ENCODE measurements at regions not wholly inside any gene's neighbourhood (a gene's known extent, or its start where the extent isn't known, plus 50 kb on each side); places are given as distances from the start of the nearest gene placed in this dataset.
"Not testable (repeated sequence)": the region's sequence is repeated elsewhere in the genome, so short reads cannot be mapped to it uniquely, and the experiment has no call there.

GRCh38 chr12:9412459-9412858 is 195.3 kb downstream of the KLRB1 start:
- not testable (repeated sequence) for DNase-seq (ENCODE audit: low read depth, low spot score)

DNA sequence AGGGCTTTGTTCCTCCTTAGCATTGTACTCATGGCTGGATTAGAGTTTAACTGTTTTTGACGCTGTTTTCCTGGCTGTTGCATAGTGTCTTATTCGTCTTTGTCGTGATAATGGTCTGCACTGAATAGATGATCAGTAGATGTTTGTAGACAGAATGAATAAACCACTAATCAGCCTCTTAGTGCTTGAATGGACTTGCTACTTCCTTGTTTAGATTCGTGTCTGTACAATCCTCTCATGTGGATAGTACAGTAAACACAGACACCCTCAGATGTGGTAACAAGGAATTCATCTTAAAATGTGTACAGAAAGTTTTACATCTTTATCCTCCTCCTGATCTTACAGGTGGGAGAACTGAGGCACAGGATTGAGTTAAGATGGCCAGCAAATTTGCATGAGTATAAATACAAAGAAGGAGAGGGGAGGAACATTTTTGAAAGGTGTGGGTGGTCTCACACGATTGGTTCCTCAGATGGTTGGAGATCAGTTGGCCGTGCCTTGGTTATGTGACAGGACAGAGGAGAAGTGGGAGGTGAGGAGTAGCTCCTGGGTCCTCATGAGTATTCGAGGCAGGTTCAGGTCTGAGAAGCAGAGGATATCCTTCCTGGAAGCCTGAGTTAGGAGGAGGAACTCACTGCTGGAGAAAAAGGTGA is 196.0 kb downstream of the KLRB1 start:
- DNase-seq (ENCODE audit: low read depth, low spot score), result peak; percentile 23

GRCh38 chr12:9407425-9407748 is 199.2 kb upstream of the PZP start:
- not testable (repeated sequence) for DNase-seq (ENCODE audit: low read depth, low spot score)

DNA sequence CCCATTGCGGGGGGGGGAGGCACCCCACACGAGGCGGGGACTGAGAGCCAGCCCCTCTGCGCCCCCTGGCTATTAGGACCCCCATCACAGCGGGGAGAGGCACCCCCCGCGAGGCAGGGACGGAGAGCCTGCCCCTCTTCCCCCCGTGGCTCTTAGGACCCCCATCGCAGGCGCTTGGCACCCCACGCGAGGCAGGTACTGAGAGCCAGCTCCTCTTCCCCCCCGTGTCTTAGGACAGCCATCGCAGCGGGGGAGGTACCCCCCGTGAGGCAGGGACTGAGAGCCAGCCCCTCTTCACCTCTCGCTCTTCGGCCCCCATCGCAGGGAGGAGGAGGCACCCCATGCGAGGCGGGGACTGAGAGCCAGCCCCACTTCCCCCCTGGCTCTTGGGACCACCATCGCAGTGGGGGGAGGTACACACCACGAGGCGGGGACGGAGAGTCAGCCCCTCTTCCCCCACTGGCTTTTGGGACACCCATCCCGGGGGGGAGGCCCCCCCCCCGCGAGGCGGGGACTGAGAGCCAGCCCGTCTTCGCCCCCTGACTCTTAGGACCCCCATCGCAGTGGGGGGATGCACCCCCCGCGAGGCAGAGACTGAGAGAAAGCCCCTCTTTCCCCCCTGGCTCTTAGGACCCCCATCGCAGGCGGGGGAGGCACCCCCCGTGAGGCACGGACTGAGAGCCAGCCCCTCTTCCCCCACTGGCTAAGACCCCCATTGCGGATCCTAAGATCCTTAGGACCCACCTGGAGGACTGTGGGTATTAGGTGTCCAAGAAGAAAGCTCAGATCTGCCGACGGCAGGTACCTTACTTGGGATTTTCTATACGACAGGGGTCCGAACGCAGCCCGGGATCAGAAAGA is 198.6 kb upstream of the PZP start:
- DNase-seq (ENCODE audit: low read depth, low spot score), result no peak

GRCh38 chr12:9405886-9406563 is 197.8 kb upstream of the PZP start:
- no peak for DNase-seq (ENCODE audit: low read depth, low spot score)

- DNase-seq (ENCODE audit: low read depth, low spot score), result no peak
Observed at GRCh38 chr12:9404469-9405260, 196.5 kb upstream of the PZP start.

GRCh38 chr12:9404031-9404430 is 195.8 kb upstream of the PZP start:
- DNase-seq (ENCODE audit: low read depth, low spot score), result no peak

DNA sequence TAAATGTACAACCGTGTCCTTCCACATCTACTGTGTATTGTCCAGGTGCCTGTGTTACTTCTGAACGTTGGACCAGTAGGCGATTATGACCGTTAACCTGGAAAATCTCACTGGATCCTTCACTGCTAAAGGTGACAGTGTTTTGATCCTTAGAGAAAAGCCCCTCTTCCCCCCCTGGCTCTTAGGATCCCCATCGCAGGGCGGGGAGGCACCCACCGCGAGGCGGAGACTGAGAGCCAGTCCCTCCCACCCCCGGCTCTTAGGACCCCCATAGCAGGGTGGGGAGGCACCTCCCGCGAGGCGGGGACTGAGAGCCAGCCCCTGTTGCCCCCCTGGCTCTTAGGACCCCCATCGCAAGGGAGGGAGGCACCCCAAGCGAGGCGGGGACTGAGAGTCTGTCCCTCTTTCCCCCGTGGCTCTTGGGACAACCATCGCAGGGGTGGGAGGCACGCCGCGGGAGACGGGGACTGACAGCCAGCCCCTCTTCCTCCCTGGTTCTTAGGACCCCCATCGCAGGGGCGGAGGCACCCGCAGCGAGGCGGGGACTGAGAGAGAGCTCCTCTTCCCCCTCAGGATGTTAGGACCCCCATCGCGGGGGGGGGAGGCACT is 194.3 kb upstream of the PZP start:
- not testable (repeated sequence) for DNase-seq (ENCODE audit: low read depth, low spot score)

- not testable (repeated sequence) for DNase-seq (ENCODE audit: low read depth, low spot score)
Observed at GRCh38 chr12:9396367-9396766, 188.2 kb upstream of the PZP start.

- not testable (repeated sequence) for DNase-seq (ENCODE audit: low read depth, low spot score)
Observed at GRCh38 chr12:9395220-9395619, 187.0 kb upstream of the PZP start.

GRCh38 chr12:9392842-9393241 is 184.6 kb upstream of the PZP start:
- no peak for DNase-seq (ENCODE audit: low read depth, low spot score)

GRCh38 chr12:9391815-9392214 is 183.6 kb upstream of the PZP start:
- no peak for DNase-seq (ENCODE audit: low read depth, low spot score)

DNA sequence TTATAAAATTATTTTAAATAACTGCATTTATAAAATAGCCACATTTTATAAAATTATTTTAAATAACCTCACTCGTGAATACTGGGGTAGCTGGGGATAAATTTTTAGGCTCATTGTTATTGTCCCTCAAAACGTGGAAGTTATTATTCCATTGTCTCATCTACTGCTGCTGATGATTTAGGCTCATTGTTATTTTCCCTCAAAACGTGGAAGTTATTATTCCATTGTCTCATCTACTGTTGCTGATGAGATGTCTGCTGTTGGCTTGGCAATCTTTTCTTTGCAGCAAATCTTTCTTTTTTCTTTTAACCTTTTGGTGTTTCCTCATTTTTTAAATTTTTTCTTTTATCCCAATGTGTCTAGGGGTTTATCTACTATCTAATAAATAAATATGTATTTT is 182.6 kb upstream of the PZP start:
- DNase-seq (ENCODE audit: low read depth, low spot score), result no peak

DNA sequence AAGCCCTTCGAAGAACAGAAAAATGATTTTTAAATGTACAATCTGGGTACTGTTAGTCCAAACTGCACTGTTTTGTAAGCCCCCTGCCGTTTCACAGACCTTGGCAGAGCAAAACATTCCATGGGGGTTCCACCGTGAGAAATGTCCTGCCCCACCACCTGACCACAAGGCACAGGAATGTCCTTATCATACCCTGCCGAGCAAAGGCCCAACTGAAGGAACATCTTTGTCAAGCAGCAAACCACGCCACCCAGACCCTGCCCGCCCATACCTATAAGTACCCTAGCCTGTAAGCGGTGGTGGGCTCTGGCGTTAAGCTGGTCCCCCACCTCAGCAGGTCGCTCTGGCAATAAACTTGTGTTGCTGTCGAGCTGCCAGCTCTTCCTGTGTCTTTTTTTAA is 181.6 kb upstream of the PZP start:
- DNase-seq (ENCODE audit: low read depth, low spot score), result peak; percentile 63

- DNase-seq (ENCODE audit: low read depth, low spot score), result no peak
Observed at GRCh38 chr12:9388379-9388778, 180.2 kb upstream of the PZP start.

- DNase-seq (ENCODE audit: low read depth, low spot score), result no peak
Observed at GRCh38 chr12:9387450-9387849, 179.3 kb upstream of the PZP start.

DNA sequence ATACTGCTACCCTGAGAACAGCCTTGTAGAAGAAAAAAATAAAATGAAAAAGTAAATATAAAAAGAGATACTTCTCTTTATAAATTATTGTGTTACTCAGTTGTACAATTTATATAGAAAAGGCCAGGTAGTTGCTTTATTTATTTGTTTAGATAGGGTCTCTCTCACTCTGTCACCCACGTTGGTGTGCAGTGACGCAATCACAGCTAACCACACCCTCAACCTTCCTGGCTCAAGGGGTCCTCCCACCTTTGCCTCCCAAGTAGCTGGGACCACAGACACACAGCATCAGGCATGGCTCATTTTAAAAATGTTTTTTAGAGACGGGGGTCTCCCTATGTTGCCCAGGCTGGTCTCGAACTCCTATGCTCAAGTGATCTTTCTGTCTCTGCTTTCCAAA is 175.4 kb upstream of the PZP start:
- DNase-seq (ENCODE audit: low read depth, low spot score), result no peak

- no peak for DNase-seq (ENCODE audit: low read depth, low spot score)
Observed at GRCh38 chr12:9381619-9382018, 173.4 kb upstream of the PZP start.

- no peak for DNase-seq (ENCODE audit: low read depth, low spot score)
Observed at GRCh38 chr12:9380650-9381049, 172.5 kb upstream of the PZP start.

DNA sequence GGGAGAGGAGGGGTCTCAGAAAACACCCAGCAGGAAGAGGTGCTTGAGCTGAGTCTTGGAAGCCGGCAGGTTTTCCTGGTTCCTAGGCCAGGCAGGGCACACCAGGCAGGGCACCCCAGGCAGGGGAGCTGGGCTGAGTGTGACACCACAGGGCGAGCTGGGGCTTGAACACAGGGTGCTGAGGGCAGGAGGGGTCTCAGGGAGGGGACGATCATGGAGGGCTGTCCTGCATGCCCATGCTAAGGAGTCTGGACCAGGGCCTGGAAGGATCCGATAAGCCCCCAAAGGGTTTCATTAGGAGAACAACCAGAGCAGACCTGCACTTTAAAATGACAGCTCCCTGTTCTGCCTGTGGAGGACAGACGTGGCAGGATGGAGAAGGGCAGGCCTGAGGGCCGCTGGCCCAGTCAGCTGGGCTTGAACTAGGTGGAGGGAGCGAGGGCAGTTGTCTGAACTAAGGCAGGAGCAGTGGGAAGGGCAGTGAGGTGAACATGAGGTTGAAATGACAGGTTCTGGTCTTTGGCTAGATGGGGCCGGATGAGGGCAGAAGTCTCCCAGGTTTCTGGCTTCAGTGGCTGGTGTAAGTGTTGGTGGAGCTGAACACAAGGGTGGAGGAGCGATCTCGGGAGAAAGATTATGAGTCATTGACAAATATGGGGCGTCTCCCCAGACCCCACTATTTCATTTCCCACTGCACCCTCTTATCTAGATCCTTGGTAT is 171.0 kb upstream of the PZP start:
- DNase-seq (ENCODE audit: low read depth, low spot score), result no peak

DNA sequence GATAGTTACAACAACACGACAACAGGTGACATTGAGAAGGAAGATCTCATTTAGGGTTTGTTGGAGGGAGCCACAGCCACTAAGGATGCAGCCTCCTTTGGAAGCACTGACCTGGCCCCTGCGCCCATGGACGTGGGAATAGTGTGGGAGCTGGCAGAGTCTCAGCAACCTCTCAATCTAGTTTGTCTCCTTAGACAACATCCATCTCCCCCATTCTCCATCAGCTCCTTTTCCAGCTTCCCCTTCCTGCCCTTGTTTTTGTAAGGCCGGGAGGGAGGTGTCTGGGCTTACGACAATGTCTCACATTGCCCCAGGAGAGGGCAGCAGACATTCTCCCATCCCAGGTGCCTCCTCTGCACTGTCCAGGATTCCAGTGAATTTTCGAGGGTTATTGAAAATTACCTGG is 170.2 kb upstream of the PZP start:
- peak; percentile 18 for DNase-seq (ENCODE audit: low read depth, low spot score)
